ENCODE measurements at regions not wholly inside any gene's neighbourhood (a gene's known extent, or its start where the extent isn't known, plus 50 kb on each side); places are given as distances from the start of the nearest gene placed in this dataset.
"Not testable (repeated sequence)": the region's sequence is repeated elsewhere in the genome, so short reads cannot be mapped to it uniquely, and the experiment has no call there.

DNA sequence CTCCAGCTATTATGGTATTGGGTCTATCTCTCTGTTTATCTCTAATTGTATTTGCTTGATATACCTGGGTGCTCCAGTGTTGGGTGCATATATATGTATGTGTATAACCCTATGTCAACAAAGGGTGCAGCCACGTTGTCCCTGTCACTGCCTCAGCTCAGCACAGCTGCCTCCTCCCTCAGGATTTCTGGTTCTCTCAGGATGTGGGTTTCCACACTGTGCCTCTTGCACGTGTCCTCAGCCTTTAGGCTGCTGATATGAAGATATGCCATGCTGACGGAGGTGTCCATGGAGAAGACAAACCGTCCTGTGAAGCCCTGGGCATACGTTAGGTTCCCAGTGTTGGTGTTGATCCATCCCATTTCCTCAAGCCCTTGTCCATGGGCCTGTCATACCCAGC is 791.2 kb downstream of the TMEM121 start:
- no peak for DNase-seq (ENCODE audit: low read depth)
- H3K4me3 ChIP-seq (ENCODE audit: low read depth, low read length): no peak overlapping the region
- TF ChIP-seq, protein P1, sequence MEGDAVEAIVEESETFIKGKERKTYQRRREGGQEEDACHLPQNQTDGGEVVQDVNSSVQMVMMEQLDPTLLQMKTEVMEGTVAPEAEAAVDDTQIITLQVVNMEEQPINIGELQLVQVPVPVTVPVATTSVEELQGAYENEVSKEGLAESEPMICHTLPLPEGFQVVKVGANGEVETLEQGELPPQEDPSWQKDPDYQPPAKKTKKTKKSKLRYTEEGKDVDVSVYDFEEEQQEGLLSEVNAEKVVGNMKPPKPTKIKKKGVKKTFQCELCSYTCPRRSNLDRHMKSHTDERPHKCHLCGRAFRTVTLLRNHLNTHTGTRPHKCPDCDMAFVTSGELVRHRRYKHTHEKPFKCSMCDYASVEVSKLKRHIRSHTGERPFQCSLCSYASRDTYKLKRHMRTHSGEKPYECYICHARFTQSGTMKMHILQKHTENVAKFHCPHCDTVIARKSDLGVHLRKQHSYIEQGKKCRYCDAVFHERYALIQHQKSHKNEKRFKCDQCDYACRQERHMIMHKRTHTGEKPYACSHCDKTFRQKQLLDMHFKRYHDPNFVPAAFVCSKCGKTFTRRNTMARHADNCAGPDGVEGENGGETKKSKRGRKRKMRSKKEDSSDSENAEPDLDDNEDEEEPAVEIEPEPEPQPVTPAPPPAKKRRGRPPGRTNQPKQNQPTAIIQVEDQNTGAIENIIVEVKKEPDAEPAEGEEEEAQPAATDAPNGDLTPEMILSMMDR (IDR thresholded peaks at IDR 0.05; ENCODE audit: insufficient read depth, low read length): no peak

DNA sequence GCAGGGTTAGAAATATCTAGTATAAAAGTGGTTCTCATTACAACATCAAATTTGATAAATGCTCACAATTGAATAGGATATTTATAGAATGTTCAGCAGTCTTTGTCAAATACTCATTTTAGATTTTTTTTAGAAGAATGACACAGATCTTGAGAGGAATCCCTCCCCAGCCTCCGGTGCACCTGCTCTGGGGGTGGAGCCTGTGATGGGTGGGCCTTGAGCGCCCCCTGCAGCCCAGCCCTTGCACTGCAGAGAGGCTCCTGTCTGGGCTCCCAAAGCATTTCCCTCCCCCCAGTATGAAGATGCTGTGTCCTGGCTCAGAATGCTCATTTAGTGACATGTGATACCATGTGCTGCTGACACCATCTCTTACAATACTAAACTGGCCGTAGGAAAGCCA is 792.3 kb downstream of the TMEM121 start:
- TF ChIP-seq, protein P1 (IDR thresholded peaks at IDR 0.05; ENCODE audit: insufficient read depth, low read length): no peak
- no peak for DNase-seq (ENCODE audit: low read depth)

DNA sequence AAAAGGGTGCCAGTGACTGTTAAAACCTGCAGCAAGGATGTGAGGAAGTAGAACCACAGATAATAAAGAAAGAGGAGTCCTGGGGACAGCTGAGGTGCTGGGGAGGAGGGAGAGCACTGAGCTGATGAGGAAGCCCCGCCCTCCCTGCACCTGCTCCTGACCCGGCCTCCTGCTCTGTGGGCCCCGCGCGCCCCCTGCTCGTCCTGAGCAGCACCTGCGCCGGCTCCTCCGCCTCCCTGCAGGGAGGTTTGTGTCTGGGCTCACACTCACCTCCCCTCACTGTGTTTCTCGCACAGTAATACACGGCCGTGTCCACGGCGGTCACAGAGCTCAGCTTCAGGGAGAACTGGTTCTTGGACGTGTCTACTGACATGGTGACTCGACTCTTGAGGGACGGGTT is 797.6 kb downstream of the TMEM121 start:
- H3K4me3 ChIP-seq (ENCODE audit: low read depth, low read length): not testable (repeated sequence)

More for the DNA sequence above, 792.3 kb downstream of the TMEM121 start:
- H3K4me3 ChIP-seq (ENCODE audit: low read depth, low read length): no peak overlapping the region

DNA sequence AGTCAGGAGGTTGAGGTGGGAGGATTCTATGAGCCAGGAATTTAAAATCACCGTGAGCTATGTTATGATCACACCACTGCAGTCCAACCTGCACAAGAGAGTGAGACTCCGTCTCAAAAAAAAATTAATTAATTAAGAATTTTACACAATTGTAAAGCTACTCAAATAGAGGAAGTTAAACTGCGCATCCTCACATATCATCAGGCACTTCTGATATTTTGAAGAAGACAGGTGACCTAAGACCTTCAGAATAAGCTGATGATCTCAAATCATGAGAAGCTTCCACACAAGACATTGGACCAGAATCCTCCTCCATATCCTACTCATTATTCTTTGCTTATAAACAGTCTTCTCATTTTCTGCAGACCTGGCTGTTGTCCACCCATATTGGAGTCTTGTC is 800.9 kb downstream of the TMEM121 start:
- DNase-seq (ENCODE audit: low read depth): no peak
- no peak overlapping the region for H3K4me3 ChIP-seq (ENCODE audit: low read depth, low read length)
- TF ChIP-seq, protein P1 (IDR thresholded peaks at IDR 0.05; ENCODE audit: insufficient read depth, low read length): no peak

More for the DNA sequence above, 797.6 kb downstream of the TMEM121 start:
- not testable (repeated sequence) for DNase-seq (ENCODE audit: low read depth)

DNA sequence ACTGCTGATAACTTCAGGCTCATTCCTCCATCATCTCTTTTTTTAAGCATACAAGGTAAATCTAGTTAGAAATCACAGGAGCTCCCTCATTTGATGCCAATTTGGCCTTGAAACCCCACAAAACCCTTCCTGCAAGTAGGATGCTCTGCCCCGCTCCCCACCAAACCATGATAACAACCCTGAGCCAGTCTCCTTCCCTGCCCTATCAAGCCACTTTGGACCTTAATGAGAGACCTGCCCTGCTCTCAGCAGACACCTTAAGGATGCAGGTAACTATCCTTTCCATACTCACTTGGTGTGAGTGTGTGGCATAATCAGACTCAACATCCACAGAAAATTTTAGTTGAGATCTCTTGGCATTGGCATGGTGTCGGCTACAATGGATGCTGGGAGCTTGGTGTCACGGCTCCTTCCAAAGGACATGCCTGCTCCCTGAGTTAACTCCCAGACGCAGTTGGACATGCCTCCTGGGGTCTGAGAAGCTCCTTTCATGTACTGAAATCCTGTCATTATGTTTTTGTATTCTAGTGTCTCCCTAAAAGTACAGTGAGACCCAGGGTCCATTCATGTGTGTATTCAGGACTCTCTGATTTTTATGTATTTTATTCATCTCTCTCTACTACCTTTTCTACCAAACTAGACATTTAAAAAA is 801.4 kb downstream of the TMEM121 start:
- not testable (repeated sequence) for DNase-seq (ENCODE audit: low read depth); H3K4me3 ChIP-seq (ENCODE audit: low read depth, low read length)

DNA sequence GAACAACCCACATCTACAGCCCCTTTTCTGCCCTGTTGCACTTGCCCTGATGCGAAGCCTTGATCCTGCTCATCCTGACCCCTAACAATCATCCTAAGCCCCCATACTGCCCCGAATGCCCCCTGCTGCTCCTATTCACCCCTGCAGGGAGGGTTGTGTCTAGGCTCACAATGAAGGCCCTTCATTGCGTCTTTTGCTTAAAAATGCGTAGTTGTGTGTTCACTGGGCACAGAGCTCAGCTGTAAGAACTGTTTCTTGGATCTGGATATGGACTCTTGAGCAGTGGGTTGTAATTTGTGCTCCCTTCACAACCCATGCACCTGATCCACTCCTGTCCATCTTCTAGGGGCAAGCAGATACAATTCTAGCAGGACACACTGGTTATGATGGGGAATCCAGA is 802.9 kb downstream of the TMEM121 start:
- H3K4me3 ChIP-seq (ENCODE audit: low read depth, low read length); DNase-seq (ENCODE audit: low read depth): not testable (repeated sequence)

DNA sequence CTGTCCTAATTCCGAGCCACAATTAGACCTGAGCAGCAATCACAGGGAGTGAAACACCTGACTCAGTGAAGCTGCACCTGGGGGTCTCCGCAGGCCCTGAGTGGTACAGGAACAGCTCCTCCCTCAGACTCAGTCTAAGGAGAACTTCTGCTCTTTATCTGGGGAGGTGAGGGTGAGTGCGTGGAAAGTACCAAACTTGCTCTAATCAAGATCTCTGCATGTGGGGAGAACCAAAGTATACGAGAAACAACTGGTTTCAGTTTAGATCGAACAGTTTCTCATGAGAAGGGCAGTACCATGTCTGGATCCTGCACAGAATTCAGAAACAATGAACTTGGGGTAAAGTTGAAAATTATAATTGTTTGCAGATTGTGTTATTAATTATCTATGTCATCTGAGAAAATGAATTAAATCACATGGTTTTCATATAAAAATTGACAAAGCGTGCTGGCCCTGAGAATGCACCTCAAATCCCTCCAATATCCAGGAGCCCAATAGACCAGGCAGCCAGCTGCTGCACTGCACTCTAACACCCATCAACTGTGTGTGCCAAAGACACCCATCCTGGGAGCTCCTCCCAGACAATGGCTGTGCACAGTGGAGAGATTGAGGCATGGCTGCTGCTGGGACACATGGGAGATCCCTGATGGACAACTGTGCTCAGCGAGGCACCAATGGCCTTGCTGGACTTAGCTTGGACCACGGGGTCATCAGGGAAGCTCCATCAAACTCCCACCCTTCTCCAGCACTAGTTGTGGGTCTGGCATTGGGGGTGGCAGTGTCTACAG is 803.8 kb downstream of the TMEM121 start:
- not testable (repeated sequence) for H3K4me3 ChIP-seq (ENCODE audit: low read depth, low read length); DNase-seq (ENCODE audit: low read depth)

DNA sequence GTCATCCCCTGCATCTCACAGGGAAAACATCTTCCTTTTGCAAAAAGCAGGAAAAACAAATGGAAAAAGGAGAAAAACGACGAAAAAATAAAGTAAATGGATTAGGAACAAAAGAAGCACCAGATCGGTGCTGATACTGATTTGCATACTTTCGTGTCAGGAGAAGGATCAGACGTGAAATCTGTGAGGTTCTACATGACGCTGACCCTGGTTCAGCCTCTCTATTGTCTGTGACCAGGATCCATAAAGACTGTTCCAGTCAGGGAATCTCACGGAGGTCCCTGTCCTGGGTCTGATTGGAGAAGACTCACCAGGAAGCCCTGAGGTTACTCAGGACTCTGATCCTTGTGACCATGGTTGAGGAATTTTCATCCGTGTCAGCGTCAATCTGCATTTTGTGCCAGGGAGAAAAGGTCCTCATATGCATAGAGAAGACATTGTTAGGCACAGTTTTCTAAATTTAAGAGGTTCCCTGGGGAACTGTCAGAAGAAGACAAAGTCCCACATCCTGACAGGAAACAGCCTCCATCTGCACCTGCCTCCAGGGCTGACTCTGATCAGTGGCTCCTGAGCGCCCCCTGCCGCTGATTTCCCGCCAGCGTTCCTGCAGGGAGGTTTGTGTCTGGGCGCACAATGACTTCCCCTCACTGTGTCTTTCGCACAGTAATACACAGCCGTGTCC is 808.2 kb downstream of the TMEM121 start:
- H3K4me3 ChIP-seq (ENCODE audit: low read depth, low read length); DNase-seq (ENCODE audit: low read depth): not testable (repeated sequence)

DNA sequence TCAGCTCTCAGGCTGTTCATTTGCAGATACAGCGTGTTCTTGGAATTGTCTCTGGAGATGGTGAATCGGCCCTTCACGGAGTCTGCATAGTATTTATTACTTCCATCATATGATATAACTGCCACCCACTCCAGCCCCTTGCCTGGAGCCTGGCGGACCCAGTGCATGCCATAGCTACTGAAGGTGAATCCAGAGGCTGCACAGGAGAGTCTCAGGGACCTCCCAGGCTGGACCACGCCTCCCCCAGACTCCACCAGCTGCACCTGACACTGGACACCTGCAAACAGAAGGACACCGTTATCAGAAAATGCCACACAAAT is 808.7 kb downstream of the TMEM121 start:
- not testable (repeated sequence) for H3K4me3 ChIP-seq (ENCODE audit: low read depth, low read length); DNase-seq (ENCODE audit: low read depth)

DNA sequence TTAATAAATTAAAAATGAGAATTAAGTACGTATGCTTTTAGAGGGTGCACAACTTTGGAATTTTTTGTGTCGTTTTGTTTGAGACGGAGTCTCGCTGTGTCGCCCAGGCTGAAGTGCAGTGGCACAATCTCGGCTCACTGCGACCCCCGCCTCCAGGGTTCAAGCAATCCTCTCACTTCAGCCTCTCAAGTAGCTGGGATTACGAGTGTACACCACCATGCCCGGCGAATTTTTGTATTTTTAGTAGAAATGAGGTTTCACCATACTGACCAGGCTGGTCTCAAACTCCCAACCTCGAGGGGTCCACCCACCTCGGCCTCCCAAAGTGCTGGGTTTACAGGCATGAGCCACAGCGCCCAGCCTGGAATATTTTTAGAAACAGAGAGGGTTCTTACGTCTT is 812.4 kb downstream of the TMEM121 start:
- not testable (repeated sequence) for DNase-seq (ENCODE audit: low read depth); H3K4me3 ChIP-seq (ENCODE audit: low read depth, low read length)

DNA sequence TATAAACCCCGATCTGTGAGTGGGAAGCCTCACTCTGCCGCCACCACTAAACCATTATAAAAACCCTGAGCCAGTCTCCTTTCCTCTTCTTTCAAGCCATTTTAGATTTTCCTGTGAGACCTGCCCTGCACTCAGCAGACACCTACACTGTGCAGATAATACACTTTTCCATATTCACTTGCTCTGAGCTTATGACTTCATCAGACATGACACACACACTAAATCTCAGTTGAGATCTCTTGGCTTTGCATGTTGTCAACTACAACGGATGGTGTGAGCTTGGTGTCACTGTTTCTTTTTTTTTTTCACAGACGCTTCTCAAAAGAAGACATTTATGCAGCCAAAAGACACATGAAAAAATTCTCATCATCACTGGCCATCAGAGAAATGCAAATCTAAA is 814.3 kb downstream of the TMEM121 start:
- DNase-seq (ENCODE audit: low read depth); H3K4me3 ChIP-seq (ENCODE audit: low read depth, low read length): not testable (repeated sequence)

DNA sequence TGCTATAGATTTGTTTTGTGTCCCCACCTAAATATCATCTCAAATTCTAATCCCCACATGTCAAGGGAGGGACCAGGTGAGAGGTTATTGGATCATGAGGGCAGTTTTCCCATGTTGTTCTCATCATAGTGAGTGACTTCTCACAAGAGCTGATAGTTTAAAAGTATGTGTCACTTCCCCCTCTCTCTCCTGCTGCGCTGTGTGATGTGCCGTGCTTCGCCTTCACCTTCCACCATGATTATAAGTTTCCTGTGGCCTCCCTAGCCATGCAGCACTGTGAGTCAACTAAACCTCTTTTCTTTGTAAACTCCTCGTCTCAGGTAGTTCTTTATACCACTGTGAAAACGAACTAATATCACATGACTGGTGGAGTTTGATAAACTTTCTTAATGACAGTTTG is 814.8 kb downstream of the TMEM121 start:
- DNase-seq (ENCODE audit: low read depth); H3K4me3 ChIP-seq (ENCODE audit: low read depth, low read length): not testable (repeated sequence)
